GM18499 (cell line): ENCODE measurements at regions not wholly inside any gene's neighbourhood (a gene's known extent, or its start where the extent isn't known, plus 50 kb on each side); places are given as distances from the start of the nearest gene placed in this dataset.
A peak's percentile ranks its signal among the peaks of the same experiment; 100 is the strongest.

Source experiments
- ATAC-seq: cut with Tn5 transposase; IDR thresholded peaks from one replicate; pipeline ENCODE4 v1.9.1; 2021; ENCODE audit warnings: moderate number of reproducible peaks; ENCODE audit not compliant: insufficient read depth, unreplicated experiment

DNA sequence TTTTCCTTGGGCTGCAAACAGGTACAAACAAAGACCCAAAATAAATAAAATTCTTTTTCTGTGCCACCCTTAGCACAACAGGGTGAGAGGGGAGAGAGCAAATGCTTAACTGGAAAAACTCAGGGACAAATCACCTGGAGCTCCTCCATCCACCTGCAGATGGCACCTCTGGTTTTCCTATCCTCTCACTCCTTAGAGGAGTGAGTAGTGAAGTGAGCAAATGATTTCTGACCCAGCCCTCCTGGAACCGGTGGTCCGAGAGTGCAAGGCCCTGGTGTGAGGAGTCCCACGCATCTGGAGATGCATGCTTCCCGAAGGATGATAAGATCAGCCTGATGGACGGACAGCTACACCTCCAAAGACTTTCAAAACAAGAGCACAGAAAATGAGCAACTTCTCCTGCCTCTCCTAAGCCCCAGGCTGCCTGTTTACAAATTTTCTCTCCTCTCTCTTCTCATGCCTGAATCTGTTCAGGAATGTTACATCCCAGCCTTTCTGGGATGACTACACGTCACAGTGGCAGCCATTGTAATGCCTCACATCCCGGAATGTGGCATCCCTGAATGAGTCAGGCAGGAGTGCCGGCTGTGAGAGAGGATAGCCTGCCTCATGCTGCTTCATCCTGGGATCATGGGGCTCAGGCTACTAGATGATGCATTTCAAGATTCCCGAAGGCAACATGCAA, 86.4 kb downstream of the ADRB2 start:
- ATAC-seq, result no peak

DNA sequence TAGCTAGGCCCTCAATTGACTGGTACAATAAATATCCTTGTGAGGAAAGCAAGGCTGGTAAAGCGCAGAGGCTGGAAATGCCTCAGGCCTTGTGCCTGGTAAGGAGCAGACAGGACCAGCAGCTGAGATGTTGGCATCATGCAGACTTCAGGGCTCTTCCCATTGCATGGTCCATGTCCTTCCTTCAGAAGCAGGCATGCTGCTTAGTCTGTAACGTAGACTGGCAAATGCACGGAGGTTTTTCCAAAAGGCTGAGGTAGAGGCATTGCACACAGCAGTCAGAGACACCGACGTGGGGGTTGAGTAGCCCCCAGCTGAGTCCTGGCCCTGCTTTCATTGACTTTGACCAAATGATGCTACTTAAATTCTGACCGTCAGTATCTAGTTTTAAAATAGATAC, 87.1 kb downstream of the ADRB2 start:
- no peak for ATAC-seq

DNA sequence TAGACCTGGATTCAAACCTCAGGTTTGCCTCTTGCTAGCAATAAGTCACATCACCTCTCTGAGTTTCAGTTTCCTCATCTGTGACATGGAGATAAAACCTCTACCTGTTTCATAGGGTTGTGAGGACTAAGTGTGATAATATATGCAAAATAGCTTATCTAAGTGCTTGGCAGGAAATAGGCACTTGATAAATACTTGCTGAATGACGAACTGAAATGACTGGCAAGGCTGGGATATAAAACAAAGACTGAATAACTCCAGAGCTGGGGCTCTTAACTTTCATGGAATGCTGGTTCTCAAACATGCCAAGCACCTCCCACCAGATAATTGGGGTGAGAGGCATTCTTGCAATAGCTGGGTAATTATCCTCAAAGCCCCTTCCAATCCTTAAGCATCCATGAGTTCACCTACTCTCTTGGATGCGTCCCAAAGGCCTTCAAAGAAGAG, 87.6 kb downstream of the ADRB2 start:
- ATAC-seq, result no peak

DNA sequence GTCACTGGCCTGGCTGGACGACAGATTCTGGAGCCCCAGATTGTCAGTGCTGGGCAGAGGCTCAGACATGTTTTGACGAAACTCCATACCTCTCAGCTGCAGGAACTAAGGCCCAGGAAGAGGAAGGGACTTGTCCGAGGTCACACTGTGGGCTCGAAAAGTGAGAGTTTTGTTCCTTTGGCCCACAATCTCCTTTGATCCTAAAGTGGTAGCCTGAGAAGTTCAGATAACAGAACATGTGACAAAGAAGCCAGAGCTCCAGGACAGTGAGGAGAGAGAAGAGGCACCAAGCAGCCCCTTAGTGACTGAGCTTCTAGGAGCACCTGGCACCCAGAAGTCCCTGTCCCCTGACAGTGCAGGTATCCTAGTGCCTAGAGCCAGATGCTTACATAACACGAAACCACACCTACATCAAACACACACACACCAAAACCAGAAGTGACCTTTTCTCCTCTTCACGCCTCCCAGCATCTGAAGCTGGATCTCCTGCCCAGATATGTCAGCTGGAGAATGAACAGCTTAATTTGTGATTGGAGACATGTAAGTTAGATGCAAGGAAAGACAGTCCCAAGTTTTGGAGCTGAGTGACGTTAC, 88.9 kb downstream of the ADRB2 start:
- no peak for ATAC-seq

DNA sequence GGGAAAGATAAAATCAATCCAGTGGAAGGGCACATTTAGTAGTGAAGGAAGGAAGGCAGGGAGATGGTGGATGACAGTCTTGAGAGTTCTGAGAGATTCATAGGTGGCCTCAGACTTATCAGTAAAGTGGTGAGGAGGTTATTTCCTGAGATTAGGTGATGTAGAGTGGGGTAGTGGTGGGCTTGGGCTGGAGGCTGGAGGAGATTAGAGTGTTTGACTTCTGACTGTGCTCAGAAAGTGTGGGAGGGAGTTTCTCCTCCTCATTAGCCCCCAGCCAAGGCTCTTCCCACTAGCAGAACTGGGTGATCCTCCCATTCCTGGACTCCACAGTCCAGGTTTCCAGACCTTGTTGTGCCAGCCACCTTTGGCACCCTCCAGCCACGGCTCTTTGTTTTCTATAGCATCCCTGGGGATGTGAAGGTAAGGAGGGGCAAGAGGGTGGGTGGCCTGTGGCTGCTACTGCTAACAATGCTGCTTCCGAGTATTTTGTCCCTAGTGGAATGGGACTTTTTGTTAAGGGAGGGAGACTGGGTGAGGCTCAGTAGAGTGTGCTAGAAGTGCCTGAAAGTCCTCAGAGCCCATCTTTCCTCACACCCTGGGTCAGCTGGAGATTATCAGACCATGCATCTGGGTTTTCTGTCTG, 94.4 kb downstream of the ADRB2 start:
- no peak for ATAC-seq

DNA sequence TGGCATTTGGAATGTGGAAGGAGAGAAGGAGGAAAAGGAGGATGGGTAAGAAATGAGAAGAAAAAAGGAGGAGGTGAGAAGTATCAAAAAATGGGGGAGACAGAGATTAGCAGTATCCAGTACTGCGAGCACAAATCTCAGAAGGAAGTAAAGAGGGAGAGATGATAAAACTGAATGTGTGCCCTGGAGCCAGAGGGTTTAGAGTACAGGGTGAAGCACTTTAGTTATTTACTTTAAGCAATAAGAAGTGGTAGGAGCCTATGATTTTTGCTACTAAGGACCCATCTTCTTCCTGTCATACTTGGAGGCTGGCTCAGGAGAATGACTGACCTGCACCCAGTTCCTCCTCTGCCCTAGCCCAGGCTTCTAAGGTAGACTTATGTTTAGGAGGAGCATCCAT, 94.9 kb downstream of the ADRB2 start:
- no peak for ATAC-seq

DNA sequence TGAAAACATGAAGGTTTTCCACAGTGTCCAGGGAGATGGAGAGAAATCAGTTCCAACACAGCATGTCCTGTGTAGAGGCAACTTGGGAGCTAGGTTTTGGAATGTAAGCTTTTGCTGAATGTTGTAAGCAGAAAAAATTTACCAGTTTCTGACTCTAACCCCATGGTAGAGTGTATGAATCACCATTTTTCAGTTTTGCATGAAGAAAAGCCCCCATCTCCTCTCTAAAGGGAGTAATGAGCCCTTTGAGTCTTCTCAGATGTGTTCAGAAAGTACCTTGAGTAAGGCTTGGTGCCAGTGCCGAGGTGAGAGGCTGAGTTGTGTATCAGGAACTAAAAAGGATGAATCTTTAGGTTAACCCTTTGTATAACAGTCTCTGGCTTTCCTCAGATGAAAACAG, 96.2 kb downstream of the ADRB2 start:
- ATAC-seq, result peak; percentile 79

DNA sequence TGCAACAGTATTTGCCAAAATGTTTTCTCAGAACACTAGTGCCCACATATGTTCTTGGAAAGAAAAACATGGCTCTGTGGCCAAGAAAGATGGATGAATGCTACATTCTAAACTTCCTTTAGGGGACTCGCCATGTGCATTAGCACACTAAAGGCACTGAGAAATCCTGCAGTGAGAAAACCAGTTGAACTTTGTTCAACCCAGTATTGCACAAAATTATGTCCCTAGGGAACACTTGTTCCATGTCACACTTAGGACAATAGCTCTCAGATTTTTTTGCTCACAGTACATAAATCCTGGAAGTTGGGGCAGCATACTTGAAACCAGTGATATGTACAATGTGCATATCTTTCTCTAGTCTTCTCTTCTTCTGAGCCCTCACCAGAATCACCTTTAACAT, 96.6 kb downstream of the ADRB2 start:
- no peak for ATAC-seq

DNA sequence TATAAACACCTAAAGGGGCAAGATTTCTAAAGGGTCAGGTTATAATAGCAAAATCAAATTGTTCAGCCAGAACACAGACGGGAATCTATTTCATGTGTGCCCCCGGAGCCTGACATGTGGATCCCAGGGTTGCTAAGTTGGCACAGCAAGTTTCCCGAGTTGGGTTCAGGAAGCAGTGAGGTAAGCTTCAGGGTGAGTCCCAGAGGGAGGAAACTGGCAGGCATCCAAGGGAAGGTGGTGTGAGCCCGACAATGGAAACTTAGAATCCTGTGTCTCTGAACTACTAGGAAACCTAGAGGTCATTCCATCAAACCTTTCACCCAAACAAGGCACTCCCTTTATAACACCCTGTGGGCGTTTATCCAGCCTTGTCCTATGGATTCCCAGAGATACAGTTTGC, 98.4 kb downstream of the ADRB2 start:
- no peak for ATAC-seq

DNA sequence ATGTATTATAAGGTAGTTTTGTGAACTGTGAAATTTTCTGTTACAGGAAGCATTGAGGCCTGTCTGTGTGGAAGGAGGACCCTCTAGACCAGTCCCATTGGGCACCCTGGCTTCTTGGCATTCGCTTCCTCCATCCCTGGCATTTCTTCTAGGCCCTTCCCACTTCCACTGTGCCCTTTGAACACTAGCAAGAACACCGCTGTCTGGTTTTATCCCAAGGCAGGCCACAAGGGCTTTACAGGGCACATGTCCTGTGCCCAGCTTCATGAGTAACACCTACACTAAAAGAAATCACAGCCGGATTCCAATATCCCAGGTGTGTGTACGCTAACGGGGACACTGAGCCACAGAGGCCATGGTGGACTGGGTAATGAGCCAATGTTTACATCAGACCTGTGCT, 99.8 kb downstream of the ADRB2 start:
- ATAC-seq, result no peak

DNA sequence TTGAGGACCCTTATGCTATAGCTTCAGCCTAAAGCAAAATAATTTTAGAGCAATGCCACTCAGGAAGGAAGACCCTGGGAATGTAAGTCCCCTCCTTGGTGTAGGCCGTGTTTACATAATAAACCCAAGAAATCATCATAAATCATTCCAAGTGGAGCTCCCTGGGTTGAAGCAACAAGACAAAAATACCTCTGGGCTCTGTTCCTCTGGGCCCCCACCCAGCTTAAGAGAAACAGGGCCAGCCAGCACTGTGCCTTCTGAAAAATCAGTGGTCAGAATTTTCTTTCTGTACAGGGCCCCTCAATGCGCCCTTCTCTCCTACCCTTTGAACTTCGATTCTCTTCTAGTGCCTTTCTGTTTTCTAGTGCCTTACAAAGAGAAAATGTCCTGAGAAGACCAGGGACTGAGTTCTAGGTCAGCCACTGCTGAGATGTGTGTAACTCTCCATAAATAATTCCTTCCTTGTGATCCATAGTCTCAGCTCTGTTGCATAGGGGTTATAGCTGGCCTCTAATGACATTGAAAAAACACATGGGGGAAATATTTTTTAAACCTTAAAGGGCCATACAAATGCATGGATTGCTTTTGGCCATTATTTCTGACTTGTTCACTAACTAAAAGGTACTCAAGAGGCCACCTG, 101.0 kb downstream of the ADRB2 start:
- no peak for ATAC-seq

DNA sequence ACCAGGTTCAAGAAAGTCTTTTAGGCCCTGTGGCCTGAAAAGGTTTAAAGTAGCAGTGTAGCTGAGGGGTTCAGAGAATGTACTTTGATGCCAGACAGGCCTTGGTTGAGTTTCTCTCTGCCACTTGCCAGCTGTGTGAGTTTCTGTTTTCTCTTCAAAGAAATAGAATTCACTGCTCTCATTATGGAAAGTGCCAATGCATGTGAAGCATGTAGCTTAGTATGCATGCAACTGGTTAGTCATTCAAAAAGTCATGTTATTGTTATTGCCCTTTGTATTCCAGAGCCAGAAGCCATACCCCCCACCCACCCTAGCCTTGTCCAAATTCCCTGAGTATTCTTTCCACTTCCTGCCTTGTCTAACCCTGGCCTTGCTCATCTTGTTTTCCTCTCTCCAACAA, 101.7 kb downstream of the ADRB2 start:
- no peak for ATAC-seq

DNA sequence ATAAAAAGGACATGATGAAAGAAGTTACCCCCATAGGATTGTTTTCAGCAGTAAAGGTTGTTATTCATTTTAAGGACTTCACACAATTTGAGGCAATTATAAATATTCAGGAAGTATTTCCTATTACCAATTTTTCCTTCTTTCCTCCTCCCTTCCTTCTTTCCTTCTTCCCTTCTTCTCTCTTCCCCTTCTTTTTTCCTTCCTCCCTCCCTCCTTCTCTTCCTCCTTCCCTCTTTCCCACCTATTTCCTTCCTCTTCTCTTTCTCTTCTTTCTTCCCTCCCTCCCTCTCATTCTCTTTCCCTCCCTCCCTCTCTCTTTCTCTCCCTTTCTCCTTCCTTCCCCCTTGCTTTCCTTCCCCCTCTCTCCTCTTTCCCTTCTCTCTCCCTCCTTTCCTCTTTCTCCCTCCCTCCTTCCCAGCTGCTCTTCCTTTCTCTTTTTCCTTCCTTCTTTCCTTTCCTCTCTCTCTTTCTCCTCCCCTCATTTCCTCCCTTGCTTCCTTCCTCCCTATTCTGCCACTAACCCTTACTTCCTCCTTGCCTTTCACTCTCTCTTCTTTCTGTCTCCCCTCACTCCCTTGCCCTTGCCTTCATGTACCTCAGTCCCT, 105.1 kb downstream of the ADRB2 start:
- ATAC-seq, result no peak

DNA sequence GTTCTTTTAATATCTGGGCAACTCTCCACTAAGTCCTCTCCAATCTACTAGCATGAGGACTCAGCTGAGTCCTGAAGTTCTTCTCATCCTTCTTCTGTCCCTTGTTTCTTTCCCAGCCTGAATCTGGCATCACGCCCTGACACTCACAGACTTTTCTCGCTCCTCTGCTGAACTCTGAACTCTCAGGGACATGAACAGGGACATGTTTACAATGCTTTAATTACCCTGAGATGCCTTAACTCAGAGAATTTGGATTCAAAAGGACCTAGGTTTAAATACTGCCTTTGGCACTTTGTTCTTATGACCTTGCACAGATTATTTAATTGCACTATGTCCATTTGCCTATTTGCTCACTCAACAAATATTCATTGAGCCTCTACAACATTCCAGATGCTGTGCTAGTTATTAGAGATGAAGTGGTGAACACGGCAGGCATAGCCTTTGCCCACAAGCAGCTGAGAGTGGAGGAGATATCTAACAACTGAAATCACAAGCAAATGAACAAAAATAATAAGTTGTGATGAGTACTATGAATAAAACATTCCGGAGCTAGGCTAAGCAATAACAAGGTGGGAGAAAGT, 106.0 kb downstream of the ADRB2 start:
- no peak for ATAC-seq

DNA sequence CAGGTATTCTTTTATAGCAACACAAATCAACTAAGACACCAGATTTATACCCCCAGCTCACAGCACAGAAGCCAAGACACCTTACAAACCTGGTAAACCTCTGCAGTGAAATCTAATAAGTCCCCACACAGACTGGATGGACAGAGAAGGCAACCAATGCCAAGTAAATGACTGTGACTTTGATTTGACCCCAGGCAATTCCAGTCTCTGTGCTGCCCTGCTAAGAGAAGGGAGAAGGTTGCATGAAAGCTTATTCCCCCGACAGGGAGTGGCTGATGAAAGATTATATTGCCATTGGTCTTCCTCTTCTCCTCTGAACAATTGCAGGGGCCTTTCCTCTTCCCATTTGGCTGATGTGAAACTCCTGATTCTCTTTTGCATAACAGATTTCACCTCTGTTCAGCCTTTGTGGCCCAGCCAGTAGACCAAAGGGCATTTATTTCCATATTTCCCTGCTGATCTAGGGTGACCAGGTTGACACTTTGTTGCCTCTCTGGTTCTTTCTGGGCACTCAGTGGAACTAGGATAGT, 107.6 kb downstream of the ADRB2 start:
- ATAC-seq, result no peak

DNA sequence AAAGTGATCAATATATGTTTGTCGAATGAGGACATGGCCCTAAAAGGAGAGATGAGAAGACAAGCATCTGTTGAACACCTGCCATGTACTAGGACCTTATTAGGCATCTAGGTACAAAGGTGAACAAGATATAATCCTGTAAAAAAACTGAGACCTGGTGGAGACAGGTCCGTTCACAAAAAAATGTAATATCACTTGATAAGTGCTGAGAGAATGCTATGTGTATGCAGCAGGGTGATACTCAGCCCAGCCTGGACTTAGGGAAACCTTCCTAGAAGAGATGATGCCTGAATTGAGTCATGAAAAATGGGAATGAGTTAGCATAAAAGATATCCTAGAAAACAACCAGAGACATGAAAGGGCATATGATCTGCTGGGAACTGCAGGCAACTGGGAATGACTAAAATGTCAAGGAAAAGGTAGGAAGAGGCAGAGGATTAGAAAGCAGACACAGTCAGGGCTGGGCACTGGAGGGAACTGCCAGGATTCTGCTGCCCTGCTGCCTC, 108.5 kb downstream of the ADRB2 start:
- no peak for ATAC-seq

DNA sequence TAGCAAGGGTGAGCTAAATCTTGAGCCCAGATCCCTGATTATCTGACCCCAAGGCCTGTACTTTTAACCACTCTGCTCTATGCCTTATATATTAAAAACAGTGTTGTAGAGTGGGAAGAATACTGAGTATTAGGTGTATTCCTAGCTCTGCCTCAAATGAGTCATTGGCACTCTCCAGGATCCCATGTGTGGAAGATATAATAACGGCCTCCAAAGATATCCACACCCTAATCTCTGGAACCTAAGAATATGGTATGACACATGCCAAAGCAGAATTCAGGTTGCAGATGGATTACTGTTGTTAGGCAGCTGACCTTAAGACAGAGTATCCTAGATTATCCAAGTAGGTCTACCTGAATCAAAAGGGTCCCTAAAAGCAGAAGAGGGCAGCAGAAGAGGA, 110.8 kb downstream of the ADRB2 start:
- no peak for ATAC-seq

DNA sequence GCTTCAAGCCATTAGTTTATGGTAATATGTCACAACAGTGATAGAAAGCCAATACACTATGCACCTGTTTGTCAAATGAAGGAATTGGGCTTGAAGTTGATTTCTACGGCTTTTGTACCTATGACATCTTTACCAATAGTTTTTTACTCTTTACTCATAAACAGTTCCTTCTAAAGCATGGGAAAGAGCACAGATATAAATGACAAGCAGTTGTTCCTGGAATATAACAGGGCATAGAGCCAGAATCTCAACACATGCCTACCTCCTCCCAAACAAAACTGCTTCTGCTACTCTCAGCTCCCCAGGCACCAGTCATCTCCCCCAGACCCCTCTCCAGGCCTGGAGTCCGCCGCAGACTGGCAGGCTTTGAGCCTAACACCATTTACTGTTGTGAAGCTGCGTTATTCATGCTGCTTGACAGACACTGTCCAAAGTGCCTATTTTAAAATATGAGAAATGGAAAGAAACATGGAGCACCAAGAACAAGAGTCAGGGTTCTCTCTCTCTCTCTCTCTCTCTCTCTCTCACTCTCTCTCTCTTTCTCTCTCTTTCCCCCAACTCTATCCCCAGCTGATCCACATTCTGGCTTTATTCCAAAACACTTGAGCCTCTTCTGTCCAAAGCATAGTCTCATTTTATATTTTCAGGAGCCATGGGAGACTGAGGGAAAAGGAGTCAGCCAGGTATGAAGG, 111.6 kb downstream of the ADRB2 start:
- no peak for ATAC-seq

DNA sequence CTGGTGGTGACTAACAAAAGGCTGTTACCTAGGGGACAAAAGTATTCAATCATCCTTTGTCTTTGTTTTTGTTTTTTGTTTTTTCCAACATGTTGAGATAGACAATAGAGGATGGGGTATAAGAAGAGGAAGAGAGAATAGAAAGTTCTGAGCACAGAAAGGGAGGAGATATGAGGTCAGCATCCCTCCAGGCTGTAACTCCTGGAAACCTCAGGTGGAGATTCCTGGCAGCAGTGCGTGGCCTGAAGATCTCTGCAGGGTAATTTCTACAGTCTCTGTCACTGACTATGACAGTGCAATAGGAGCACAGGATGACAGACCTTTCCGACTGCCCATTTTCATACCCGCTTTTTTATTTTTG, 112.1 kb downstream of the ADRB2 start:
- no peak for ATAC-seq

DNA sequence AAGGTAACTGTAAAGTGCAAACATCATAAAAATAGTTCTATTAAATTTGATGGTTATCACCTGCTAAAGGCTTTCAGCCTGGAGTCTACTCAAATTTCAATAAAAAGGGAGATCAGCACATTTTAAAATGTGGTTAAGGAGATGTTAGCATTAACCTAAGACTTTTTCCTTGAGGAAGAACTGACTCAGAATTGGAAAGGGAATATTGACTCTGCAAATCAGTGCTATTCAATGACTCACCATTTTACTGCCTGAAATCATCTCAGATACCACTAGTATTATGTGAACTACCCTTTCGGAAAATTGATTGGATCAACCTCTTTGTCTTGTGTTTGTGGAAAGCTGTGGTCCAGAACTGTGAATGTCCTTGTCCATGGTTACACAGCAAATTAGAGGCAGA, 113.3 kb downstream of the ADRB2 start:
- no peak for ATAC-seq
